NCI-H146 treated with DMSO at 0.1 percent for 48 hours (cell line): ENCODE measurements at regions not wholly inside any gene's neighbourhood (a gene's known extent, or its start where the extent isn't known, plus 50 kb on each side); places are given as distances from the start of the nearest gene placed in this dataset.
A peak's percentile ranks its signal among the peaks of the same experiment; 100 is the strongest.

Source experiments
- DNase-seq: peaks from one replicate; lab custom pipeline; 2025; ENCODE audit not compliant: unreplicated experiment; lab: John Stamatoyannopoulos, UW

DNA sequence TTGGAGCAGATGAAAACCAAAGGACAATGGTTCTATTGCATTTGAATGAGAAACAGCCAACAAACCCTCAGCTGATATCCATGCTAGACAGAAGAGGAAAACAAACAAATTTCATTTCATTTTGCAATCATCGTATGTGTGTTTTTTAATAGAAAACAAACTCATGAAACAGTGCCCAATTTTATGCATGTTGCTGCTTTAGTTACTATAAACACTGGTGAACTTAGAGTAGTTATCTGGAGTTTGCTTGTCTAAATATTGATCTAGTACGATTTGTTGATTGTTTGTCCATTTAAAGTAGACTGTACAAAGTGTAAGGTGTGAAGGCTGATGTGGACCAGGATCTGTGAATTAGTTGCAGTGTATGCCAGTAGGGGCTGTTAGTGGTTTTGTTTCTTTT, 166.6 kb downstream of the KITLG start:
- no peak for DNase-seq

DNA sequence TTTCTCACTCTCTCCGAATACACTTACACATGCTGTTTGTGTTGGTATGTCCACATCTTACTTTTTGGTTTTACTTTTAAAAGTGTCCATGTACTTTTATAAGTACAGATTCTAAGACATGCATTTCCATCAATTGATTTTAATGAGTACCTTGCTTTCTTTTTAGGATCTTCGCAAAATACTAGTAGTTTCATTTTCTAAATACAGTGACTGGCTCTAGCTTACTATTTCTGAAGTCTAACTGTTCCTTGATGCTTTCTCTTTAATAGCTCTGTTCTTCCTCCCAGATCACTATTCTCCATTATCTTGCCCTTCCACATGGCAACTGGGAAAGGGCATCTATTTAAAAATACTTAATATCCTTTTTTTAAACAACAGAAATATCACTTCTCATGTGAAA, 164.1 kb downstream of the KITLG start:
- no peak for DNase-seq

DNA sequence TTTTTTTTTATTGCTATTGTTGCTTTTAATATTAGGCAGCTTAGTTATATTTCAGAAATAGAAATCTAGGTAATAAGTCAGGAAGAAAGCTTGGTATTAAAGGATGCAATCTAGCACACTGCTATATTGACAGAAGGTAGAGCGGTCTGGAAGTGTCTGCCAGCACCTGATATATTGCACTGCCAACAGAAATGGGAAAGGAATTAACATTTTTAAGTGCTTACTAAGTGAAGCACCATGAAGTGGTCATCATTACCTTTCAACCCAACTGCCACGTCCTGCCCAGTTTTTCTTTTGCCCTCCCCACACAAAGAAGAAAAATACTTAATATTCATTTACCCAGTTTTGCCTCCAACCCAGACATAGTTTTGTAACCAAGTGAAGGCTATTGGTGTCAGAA, 163.5 kb downstream of the KITLG start:
- DNase-seq, result peak; percentile 4

DNA sequence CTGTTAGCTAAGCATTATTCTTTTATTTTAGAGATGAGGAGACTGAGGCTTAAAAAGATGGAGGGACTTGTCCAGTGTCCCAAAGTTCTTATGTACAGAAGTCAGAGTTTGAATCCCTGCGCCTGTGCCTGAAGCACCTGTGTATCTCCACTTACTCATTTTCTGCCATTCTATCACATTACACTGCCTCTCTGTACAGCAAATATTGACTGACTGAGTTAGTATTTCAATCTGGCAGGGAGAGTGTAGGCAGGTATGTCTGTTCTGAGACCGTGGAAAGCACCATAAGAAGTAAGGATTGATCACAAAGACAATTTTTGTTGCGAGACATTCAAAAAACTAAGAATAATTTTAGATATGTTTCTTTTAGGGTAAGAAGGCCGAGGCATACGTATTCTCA, 162.7 kb downstream of the KITLG start:
- peak; percentile 83 for DNase-seq

DNA sequence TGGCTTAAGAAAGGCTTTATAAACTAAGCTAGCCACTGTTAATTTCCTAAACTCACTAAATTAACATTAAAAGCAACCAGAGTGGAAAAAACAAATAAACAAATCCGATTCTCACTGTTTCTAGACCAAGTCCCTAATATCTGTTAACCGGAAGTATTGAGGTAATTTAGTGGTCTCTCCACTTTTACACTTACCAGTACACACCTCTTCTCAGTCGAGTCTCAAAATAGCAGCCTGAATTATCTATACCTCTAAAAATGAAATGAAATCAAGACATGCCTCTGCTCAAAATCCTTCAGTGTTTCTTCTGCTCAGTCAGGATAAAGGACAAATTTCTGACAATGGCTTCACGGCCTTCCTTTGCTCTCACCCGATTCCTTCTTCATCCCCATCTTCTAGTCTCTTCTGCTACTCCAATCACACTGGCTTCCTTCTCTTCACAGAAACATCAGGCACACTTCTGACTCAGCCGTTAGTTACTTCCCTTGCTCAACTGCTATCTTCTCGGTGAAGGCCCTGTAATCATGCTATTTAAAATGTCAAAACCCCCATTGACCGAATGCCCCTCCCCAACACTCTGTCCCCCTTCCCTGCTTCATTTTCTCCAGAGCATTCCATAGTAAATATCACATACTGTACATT, 161.3 kb downstream of the KITLG start:
- DNase-seq, result no peak

DNA sequence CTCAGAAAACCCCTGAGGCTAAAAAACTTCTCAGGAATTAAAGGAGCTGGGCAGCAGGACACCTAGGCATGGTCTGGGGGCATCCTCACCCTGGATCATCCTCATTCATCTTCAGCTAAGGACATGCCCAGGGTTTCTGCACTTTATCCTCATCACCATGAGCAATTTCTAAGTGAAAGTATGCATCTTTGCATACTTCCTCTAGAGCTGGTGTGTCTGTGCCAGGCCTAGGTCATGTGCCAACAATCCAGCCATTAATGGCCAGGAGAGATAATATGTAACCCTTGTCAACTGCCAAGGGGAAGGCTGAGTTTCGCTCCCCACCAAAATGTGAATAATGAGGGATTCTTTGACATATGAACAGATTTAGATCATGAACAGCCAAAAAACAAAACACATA, 160.5 kb downstream of the KITLG start:
- no peak for DNase-seq

DNA sequence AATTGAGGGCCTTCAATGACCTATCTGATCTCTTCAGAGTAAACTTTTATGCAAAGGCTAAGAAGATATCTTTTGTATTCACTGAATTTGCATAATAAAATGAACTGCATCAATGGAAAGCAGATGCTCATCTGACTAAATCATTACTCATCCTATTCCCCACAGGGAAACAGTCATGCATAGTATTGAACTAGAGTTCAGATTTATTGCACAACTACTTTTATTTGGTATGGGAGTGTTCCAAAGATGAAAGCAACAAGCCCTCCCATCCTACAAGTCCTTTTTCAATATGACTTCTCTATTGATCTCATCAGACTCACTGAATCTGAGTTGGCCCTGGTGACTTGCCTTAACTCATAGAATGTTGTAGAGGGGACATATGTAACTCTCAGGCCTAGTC, 159.8 kb downstream of the KITLG start:
- no peak for DNase-seq

DNA sequence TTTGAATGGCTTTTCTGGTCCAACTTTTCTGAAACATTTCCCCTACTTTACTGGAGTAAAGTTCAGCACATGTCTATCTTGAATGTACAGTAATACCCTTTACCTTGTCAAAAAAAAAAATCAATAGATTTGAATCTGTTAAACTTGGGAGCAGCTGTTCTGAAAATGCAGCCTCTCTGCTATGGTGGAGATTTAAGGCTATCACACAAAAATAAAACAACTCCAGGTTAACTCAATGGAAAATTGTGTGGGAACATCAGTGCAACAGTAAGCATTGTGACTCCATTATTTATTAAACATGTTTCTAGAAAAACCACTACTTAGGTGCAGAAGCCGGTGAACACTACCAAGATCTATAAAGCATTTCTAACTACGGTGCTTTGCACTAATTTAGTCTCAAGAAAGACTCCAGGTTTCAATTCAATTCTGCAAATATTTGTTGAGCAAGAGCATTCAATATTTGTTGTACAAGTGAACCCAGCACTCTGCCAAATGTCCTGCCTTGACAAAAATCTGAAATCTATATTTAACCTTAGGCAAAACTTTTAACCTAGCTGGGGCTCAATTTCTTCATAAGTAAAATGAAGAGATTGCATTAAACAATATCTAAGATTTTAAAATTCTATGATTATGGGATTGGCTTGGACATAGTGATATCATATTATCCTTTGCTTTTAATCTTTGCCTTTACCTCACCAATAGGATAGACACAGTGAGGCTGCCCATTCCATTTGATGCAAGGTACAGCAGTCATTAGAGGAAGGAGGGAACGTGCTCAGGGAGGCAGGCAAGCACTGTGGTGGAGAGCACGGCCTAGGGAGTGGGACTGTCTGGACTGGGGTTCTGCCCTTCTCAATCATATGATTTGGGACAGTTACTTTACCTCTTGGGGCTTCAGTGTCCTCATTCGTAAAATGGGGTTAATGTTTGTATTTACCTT, 155.2 kb downstream of the KITLG start:
- no peak for DNase-seq

DNA sequence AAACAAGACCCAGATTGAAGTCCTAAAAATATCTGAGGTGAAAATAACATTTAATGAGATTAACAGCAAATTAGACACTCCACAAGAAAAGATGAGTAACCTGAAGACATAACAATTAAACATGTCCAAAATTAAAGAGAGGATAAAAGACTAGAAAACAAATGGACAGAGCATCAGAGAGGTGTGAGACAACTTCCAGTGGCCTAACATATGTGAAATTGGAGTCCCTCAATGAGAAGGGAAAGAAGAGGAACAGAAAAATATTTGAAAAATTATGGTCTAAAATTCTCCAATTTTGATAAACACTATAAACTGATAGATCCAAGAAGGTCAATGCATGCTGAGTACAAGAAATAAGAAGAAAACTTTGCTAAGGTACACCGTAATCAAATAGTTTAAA, 151.9 kb downstream of the KITLG start:
- no peak for DNase-seq

DNA sequence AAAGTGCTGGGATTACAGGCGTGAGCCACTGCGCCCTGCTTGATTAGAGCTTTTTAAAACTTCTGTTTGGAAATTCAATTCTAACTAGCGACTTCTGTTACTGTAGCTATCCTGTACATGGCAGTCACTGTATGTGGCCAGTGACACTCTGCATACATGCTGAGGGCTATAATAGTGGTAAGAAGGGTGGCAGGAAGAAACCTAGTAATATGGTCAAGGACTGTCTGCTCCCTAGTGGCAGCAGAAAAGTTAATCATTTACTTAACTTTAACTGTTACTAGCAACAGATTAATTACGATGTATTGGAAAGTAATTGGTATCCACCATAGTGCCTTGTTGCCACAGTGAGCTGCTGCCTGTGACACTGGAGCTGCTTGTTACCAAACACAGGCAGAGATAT, 149.0 kb downstream of the KITLG start:
- DNase-seq, result no peak

DNA sequence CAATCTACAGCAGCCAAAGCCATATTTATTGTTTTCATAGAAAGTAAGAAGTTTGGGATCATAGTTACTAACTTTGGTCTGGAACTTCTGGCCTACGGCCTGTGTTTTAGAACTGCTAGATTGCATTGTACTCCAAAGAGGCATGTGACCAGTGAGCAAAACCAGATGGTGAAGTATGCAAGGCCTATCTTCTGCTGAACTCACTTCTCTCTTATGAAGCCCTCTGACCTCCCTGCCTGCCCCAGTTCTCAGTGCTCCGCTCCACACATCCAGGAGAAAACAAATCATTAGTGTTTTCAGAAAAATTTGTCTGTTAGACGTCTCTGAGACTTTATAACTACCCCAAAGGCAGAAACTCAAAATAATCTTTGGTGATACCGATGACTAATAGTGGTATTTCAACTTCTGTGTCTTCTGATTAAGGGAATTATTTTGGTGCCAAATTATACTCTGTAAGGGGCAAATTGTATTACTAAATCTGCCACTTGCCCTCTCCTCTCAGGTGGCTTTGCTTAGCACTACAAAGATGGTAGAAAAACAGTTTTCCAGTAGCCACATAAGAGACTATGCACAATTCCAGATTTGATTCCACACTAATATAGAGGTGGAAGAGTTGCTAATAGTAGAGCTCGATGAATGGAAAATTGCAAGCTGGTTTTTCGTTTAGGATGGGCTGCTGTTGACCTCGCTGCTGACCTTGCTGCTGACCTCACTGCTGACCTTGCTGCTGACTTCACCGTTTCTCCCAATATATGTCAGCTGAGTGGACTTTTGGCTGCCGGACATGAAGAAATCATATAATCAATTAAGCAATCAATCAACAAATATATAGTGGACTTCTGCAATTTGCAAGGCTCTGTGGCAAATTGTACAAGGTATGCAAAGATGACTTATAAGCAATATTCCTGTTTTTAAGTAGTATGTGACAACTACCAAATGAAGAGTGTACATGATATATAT, 147.5 kb downstream of the KITLG start:
- DNase-seq, result no peak

DNA sequence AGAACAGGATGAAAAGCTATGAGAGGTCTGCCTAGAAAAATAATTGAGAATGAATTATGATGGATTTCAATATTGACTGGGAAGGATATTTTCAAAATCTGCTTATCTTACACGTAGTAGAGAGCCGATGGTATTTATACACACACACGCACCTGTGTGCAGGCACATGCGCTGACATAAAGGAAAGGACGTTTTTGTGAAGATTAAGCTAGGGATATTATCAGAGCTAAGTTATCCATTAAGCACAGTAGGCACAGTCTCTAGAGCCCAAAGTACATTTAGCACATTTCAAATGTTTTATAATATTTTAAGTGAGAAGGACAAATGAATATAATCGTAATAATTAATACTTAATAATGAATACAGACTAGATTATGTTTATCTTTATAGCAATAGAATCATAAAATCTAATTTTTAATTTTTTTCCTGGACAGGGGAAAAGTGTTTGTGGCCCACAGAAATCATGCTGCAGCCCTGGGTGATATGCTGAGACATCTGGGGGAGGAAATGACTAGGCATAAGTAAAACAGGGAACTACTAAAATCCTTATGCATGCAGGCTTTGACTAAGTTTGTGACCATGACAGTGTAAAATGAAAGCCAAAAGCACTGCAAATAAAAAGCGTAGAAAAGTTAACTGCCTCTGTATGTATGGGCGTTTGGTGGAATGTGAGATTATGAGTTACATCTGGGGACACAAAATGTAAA, 146.1 kb downstream of the KITLG start:
- no peak for DNase-seq

DNA sequence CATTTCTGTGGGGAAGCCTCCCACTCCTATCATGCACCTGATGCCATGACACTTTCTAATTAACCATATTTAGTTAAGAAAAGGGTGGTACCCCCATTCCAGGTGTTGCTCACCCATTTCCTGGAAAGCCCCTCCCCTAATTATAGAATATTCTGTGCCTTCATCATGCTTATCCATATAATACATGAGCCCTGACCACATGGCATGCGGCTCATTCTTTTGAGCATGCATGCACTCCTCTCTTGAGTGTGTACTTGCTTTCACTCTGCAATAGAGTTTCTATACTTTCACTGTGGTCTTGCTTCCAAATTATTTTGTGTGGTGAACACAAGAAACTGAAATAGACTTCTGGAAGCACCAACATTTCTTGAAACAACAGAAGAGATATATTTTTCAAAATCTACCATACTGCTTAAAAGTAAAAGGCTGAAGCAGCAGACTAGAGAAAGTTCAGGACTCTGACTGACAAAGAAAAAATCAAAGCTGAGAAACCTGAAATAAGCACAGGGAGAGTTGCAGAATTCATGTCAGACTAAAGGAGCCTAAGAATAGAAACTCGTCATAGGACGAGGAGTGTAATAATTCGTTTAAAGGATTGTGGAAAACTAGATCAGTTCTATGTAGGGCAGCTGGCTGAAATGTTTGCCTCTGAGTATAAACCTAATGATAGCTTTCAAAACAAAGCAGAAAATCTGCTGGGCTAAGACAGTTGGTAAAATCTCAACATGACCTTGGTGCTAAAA, 144.8 kb downstream of the KITLG start:
- no peak for DNase-seq

DNA sequence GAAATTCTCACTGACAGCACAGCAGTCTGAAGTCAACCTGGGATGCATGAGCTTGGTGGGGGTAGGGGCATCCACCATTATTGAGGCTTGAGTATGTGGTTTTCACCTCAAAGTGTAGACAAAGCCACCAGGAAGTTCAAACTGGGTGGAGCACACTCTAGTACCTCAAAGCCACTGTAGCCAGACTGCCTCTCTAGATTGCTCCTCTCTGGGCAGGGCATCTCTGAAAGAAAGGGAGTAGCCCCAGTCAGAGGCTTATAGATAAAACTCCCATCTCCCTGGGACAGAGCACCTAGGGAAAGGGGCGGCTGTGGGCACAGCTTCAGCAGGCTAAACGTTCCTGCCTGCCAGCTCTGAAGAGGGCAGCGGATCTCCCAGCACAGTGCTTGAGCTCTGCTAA, 143.0 kb downstream of the KITLG start:
- no peak for DNase-seq
